Epithelial cell of proximal tubule (primary cell): ENCODE measurements at regions not wholly inside any gene's neighbourhood (a gene's known extent, or its start where the extent isn't known, plus 50 kb on each side); places are given as distances from the start of the nearest gene placed in this dataset.

Experiments
- DNase-seq: peaks from one replicate; pipeline ENCODE4 v3.0.0-alpha.2; 2011; ENCODE audit warnings: low read depth
- H3K4me3 ChIP-seq: 2 replicates; pipeline ENCODE4 v1.5.1; 2011; ENCODE audit warnings: low read depth, mild to moderate bottlenecking, low read length
- TF ChIP-seq, protein P1 (sequence below): conservative IDR thresholded peaks from 2 replicates; pipeline ENCODE4 v1.5.1; 2012; ENCODE audit warnings: low read depth, mild to moderate bottlenecking, low read length

DNA sequence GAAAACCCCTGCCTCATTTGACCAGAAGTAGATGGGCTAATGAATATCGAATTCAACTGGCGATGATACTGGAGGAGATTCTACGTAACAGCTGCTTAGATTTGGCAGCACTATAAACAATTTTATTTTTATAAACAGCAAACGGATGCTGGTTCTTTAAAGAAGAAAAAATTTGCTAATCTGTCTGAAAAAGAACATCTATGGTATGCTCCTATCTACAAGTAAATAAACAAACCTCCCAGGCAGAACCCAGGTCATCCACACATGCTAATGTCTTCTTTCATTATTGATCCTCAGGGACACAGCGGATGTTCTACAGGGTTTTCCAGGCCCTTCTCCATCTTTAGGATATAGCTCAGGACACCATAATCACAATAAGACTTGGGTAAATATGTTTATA, 291.3 kb downstream of the ALDH8A1 start:
- TF ChIP-seq, protein P1, sequence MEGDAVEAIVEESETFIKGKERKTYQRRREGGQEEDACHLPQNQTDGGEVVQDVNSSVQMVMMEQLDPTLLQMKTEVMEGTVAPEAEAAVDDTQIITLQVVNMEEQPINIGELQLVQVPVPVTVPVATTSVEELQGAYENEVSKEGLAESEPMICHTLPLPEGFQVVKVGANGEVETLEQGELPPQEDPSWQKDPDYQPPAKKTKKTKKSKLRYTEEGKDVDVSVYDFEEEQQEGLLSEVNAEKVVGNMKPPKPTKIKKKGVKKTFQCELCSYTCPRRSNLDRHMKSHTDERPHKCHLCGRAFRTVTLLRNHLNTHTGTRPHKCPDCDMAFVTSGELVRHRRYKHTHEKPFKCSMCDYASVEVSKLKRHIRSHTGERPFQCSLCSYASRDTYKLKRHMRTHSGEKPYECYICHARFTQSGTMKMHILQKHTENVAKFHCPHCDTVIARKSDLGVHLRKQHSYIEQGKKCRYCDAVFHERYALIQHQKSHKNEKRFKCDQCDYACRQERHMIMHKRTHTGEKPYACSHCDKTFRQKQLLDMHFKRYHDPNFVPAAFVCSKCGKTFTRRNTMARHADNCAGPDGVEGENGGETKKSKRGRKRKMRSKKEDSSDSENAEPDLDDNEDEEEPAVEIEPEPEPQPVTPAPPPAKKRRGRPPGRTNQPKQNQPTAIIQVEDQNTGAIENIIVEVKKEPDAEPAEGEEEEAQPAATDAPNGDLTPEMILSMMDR = no peak
- peak overlapping the region; percentile 8 for H3K4me3 ChIP-seq
- no peak for DNase-seq

DNA sequence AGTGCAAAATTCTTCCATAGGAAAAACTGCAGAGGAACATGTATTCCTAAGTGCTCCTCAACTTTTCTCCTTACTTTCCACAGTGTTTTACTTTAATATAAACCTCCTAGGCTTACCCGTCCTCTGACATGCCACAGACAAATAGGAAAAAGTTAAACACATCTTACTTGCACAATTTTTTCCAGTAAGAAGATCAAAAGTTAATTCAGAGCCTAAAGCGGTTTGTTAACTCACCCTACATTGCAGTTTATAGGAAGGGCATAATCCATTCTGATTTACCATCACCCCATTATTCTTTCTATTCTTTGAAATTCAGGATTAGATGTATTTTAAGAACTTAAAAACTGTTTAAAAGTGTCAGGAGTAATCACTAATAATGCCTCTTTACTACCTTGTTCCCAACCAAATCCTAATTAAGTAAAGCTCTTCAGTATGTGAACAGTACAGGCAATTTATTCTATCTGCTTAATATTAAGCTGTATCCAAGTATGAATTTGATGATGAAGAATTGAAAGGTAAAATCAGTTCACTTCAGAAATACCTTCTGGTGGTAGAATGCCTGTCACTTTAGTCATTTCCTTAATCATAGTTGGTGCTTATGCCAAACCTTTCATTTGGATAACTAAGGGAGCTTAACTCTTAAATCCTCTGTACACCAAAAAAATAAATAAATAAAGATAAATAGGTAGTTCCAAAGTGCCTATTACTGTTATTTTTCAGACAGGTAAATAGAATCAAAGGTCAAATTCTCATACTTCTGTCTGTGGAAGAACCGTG, 292.0 kb downstream of the ALDH8A1 start:
- TF ChIP-seq, protein P1 = no peak
- no peak for DNase-seq
- no peak overlapping the region for H3K4me3 ChIP-seq

DNA sequence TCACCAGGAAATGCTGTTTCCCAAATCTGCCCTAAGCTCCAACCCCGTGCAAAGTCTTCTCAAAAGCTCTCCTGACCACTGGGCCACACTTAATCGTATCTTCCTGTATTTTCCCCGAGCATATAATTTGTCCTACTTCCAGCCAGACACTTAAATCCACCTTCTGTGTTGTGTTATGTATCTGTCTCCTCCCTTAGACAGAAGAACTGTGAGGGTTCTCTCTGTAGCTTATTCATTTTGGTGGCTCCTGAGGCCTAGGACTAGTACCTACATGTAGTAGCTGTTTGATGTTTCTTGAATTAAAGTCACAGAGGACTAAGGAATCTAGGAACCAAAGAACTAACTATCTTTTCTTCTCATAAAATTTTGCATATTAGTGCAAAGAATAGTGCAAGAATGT, 292.6 kb downstream of the ALDH8A1 start:
- no peak overlapping the region for H3K4me3 ChIP-seq
- TF ChIP-seq, protein P1 = no peak
- no peak for DNase-seq

DNA sequence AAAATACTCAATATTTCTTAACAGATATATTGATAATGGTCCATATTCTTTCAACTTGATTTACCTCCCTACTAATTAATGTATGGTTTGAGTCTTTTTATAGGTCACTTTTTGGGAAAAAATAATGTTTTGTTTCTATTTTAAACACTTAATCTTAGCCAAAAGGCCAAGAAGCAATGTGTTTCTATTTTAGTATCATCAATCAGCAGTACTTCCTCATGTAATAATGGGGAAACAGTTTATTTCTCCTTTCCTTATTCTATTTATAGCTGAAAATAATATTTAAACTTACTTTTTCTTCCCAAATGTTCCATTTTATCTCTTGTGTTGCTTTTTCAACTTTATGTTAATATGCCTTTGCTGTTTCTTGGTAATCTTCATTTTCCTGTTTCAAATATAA, 295.1 kb downstream of the ALDH8A1 start:
- TF ChIP-seq, protein P1 = no peak
- no peak overlapping the region for H3K4me3 ChIP-seq
- DNase-seq = no peak

DNA sequence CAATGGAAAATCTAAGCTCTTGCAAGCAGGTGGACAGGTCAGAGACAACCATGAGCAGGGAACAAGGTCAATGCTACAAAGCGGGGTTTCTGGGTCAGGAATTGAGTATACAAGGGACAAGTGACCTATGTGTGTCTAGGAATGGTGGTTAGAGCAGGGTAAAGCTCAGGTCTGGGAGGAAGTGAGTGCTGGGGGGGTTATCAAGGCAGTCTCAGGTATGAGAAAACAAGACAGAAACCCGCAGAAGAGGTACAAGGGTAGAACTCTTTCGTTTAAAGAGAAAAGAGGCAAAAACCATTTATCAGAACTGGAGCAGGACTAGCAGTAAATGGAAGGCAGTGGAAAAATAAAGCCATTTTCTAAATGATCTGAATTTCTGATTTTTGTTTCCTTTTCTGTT, 298.4 kb downstream of the ALDH8A1 start:
- no peak overlapping the region for H3K4me3 ChIP-seq
- no peak for DNase-seq
- TF ChIP-seq, protein P1 = no peak

DNA sequence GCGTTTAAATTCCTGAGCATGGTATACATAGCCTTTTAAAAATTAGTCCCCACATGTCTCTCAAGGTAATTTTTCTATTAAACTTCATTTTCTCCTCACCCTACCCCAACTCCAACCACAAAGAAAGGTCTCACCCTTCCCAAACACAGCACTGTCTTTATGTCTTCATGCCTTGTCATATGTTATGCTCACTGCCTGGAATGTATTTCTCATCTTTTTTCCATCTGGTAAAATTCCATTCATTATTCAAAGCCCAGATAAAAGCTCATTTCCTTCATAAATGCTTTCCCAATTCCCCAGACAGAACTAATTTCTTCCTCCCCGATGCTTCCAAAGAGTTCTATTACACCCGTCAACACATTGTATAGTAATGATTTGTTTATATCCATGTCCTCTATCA, 302.0 kb downstream of the ALDH8A1 start:
- no peak for DNase-seq
- TF ChIP-seq, protein P1 = no peak
- H3K4me3 ChIP-seq = no peak overlapping the region

DNA sequence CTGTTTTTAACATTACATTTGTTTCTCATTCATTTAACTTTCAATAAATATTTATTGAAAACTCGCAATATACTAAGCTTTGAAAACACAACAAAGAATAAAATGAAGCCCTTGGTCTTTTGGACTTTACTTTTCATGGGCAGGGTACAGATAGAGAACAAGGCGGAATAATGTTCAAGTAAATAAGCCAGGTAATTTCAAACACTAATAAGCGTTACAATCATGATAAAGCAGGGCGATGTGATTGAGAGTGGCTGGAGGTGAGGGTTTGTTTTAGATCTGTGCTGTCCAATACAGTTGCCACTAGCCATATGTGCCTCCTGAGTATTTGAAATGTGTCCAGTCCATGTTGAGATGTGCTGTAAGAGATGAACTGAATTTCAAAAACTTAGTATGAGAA, 307.1 kb downstream of the ALDH8A1 start:
- no peak for DNase-seq
- H3K4me3 ChIP-seq = no peak overlapping the region
- TF ChIP-seq, protein P1 = no peak
